Panc1 (cell line): ENCODE measurements at regions not wholly inside any gene's neighbourhood (a gene's known extent, or its start where the extent isn't known, plus 50 kb on each side); places are given as distances from the start of the nearest gene placed in this dataset.

Source experiments
- ATAC-seq: fragments of 200-7000 bp; cut with Tn5 transposase; 2 replicates; pipeline ENCODE4 v1.9.1; 2020; ENCODE audit warnings: mild to moderate bottlenecking, moderate library complexity
- BruUV-seq: library from RNA; stranded (reverse); fragments of 400-500 nt; replicated peaks from 2 replicates; lab custom pipeline; 2021; lab: Mats Ljungman, UMichigan
- CTCF ChIA-PET: fragments of 300-600 bp; sonication (Branson Sonifier 250); formaldehyde crosslinking; loops from one replicate; lab custom pipeline; 2022; ENCODE audit warnings: antibody characterized with exemption; lab: Charles Lee
- POLR2A ChIA-PET: fragments of 300-600 bp; sonication (Branson Sonifier 250); formaldehyde crosslinking; loops from one replicate; lab custom pipeline; 2022; ENCODE audit warnings: antibody characterized with exemption; lab: Charles Lee
- DNase-seq: peaks from one replicate; pipeline ENCODE4 v3.0.0-alpha.2; 2010; ENCODE audit warnings: low read depth, low spot score
- H3K27ac ChIP-seq: 2 replicates; pipeline ENCODE4 v1.5.1; 2011; ENCODE audit warnings: mild to moderate bottlenecking, low read length, inconsistent platforms
- H3K27me3 ChIP-seq: fragments of 200-500 bp; sonication (Bioruptor generic); 2 replicates; pipeline ENCODE4 v1.6.0; 2014; ENCODE audit warnings: low read length, inconsistent platforms; ENCODE audit not compliant: control insufficient read depth, insufficient read depth
- H3K36me3 ChIP-seq: fragments of 200-500 bp; sonication (Bioruptor generic); 2 replicates; pipeline ENCODE4 v1.5.1; 2014; ENCODE audit warnings: inconsistent platforms, mild to moderate bottlenecking, low read length, moderate library complexity; ENCODE audit not compliant: control insufficient read depth, insufficient read depth
- H3K4me1 ChIP-seq: 2 replicates; pipeline ENCODE4 v1.5.1; 2011; ENCODE audit warnings: inconsistent platforms, mild to moderate bottlenecking, low read length, moderate library complexity; ENCODE audit not compliant: control insufficient read depth, insufficient read depth
- H3K4me3 ChIP-seq, 2 experiments: 2 replicates each; pipeline ENCODE4 v1.5.1; 2011 to 2012; ENCODE audit warnings: low read depth in 2 of 2, low read length in 2 of 2, mild to moderate bottlenecking in 2 of 2, inconsistent platforms in 1 of 2, moderate library complexity in 1 of 2
- H3K9me3 ChIP-seq: fragments of 200-500 bp; sonication (Bioruptor generic); 2 replicates; pipeline ENCODE4 v1.5.1; 2014; ENCODE audit warnings: low read depth, mild to moderate bottlenecking, inconsistent platforms, low read length, moderate library complexity; ENCODE audit not compliant: control insufficient read depth, insufficient read depth
- POLR2AphosphoS5 ChIP-seq: IDR thresholded peaks from 2 replicates; pipeline ENCODE4 v1.6.1; 2012; ENCODE audit warnings: mild to moderate bottlenecking, low read depth, low read length, moderate library complexity
- SIN3A ChIP-seq: IDR thresholded peaks from 2 replicates; pipeline ENCODE4 v1.6.1; 2012; ENCODE audit warnings: low read depth, mild to moderate bottlenecking, low read length, moderate library complexity, borderline replicate concordance; ENCODE audit not compliant: insufficient read depth
- TCF7L2 ChIP-seq: IDR thresholded peaks from 2 replicates; pipeline ENCODE4 v1.6.1; 2011; ENCODE audit warnings: mild to moderate bottlenecking, low read depth, low read length, inconsistent platforms
- in situ Hi-C: cut with HindIII; loops from 2 replicates; pipeline ENCODE4 v1.10.0; 2016; ENCODE audit warnings: low sequenced_read_pairs, low pct_unique_long_range_greater_than_20kb
- intact Hi-C: fragments of 100-400 bp; cut with micrococcal nuclease; formaldehyde crosslinking; loops from one replicate; pipeline ENCODE4 v1.10.0; 2022; ENCODE audit not compliant: unreplicated experiment
- TF ChIP-seq, protein P1 (sequence below): fragments of 450-650 bp; IDR thresholded peaks from 2 replicates; pipeline ENCODE4 v1.5.1; 2017; ENCODE audit warnings: mild to moderate bottlenecking
- TF ChIP-seq, protein P2 (sequence below), 2 experiments: IDR thresholded peaks; 2 replicates each; pipeline ENCODE4 v1.6.1; 2011 to 2012; ENCODE audit warnings: low read depth in 2 of 2, control low read depth in 1 of 2, low read length in 1 of 2, mild to moderate bottlenecking in 1 of 2, moderate library complexity in 1 of 2; ENCODE audit not compliant: insufficient read depth in 1 of 2

DNA sequence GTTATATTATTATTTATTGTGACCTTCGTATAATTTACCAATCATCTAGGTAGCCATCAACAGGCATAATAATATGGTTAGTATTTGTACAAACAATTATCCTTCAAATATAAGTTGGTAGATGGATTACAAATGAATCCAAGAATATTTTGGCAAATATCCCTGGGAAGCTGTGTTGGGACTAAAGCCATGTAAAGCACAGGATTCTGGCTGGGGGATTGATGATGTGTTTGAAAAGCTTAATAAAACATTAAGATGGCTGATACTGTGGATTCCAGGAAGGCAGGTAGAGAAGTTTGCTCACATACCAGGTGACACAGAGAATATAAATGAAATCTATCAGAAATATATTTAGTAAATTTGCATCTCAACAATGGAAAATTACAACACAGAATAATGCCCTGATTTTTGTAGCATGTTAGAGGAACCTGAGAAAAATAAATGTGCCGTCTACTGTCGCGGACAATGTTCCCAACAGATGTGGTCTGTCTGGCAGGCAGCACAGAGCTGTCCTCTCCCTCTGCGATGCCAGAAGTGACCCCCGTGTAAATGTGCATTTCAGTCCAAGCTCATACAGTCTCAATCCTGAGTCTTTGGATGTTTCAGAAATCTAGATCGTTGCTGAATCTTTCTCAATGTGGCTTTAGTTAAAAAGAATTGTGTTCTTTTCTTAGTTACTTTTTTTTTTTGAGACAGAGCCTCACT is 125.0 kb downstream of the TEX36 start:
- H3K27me3 ChIP-seq = peaks cover 34% of the 10 kb centered on the region
- TF ChIP-seq, protein P1, sequence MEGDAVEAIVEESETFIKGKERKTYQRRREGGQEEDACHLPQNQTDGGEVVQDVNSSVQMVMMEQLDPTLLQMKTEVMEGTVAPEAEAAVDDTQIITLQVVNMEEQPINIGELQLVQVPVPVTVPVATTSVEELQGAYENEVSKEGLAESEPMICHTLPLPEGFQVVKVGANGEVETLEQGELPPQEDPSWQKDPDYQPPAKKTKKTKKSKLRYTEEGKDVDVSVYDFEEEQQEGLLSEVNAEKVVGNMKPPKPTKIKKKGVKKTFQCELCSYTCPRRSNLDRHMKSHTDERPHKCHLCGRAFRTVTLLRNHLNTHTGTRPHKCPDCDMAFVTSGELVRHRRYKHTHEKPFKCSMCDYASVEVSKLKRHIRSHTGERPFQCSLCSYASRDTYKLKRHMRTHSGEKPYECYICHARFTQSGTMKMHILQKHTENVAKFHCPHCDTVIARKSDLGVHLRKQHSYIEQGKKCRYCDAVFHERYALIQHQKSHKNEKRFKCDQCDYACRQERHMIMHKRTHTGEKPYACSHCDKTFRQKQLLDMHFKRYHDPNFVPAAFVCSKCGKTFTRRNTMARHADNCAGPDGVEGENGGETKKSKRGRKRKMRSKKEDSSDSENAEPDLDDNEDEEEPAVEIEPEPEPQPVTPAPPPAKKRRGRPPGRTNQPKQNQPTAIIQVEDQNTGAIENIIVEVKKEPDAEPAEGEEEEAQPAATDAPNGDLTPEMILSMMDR = no peak
- TF ChIP-seq POLR2AphosphoS5 (no peak), SIN3A (no peak), TCF7L2 (no peak)
- TF ChIP-seq, protein P2, sequence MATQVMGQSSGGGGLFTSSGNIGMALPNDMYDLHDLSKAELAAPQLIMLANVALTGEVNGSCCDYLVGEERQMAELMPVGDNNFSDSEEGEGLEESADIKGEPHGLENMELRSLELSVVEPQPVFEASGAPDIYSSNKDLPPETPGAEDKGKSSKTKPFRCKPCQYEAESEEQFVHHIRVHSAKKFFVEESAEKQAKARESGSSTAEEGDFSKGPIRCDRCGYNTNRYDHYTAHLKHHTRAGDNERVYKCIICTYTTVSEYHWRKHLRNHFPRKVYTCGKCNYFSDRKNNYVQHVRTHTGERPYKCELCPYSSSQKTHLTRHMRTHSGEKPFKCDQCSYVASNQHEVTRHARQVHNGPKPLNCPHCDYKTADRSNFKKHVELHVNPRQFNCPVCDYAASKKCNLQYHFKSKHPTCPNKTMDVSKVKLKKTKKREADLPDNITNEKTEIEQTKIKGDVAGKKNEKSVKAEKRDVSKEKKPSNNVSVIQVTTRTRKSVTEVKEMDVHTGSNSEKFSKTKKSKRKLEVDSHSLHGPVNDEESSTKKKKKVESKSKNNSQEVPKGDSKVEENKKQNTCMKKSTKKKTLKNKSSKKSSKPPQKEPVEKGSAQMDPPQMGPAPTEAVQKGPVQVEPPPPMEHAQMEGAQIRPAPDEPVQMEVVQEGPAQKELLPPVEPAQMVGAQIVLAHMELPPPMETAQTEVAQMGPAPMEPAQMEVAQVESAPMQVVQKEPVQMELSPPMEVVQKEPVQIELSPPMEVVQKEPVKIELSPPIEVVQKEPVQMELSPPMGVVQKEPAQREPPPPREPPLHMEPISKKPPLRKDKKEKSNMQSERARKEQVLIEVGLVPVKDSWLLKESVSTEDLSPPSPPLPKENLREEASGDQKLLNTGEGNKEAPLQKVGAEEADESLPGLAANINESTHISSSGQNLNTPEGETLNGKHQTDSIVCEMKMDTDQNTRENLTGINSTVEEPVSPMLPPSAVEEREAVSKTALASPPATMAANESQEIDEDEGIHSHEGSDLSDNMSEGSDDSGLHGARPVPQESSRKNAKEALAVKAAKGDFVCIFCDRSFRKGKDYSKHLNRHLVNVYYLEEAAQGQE (IDR thresholded peaks at IDR 0.05; ENCODE audit: insufficient read depth in 1 of 2, low read depth in 2 of 2, low read length in 1 of 2) = no peak
- H3K9me3 ChIP-seq = no peaks in the 10 kb centered on the region
- H3K4me1 ChIP-seq = no peaks in the 10 kb centered on the region
- in situ Hi-C loops (no loop called here), intact Hi-C loops (no loop called here)
- ATAC-seq (no peak), DNase-seq (no peak)
- no peak overlapping the region for H3K4me3 ChIP-seq
- no TSS peak for BruUV-seq
- no peaks in the 10 kb centered on the region for H3K36me3 ChIP-seq
- CTCF ChIA-PET = no interaction called here
- no peak overlapping the region for H3K27ac ChIP-seq
- POLR2A ChIA-PET = no interaction called here

DNA sequence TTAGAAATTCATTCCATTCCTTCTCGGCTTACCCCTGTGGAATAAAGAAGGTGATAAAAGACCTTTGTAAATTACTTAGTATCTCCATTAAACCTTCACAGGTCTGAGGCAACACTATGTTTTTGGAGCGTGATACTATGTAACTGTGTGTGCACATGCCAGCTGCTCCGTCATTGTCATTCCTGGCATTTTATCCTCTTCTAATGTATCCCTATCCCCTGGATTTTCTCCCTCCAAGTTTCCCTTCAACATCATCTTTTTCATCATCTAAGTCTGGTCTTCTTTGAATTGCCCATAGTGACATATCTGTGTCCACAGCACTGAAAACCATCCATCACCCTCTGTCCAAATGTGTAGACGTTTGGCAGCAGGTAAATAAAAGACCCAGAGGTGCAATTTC is 125.7 kb downstream of the TEX36 start:
- ChIA-PET CTCF (interaction anchor here (0.6 kb wide), 1 partner anchor 741 kb away, joined by 3 read pairs; no protein-coding TSS in a partner anchor), POLR2A (no interaction called here)
- no peaks in the 10 kb centered on the region for H3K4me1 ChIP-seq
- BruUV-seq = no TSS peak
- TF ChIP-seq, protein P2 (IDR thresholded peaks at IDR 0.05; ENCODE audit: insufficient read depth in 1 of 2, low read depth in 2 of 2, low read length in 1 of 2) = no peak
- TF ChIP-seq POLR2AphosphoS5 (no peak), TCF7L2 (no peak), SIN3A (no peak)
- TF ChIP-seq, protein P1 = no peak
- ATAC-seq (no peak), DNase-seq (no peak)
- H3K9me3 ChIP-seq = no peaks in the 10 kb centered on the region
- H3K36me3 ChIP-seq = no peaks in the 10 kb centered on the region
- peaks cover 34% of the 10 kb centered on the region for H3K27me3 ChIP-seq
- in situ Hi-C loops = no loop called here
- intact Hi-C loops = no loop called here
- no peak overlapping the region for H3K4me3 ChIP-seq
- no peak overlapping the region for H3K27ac ChIP-seq
